Endodermal cell (in vitro differentiated cells): ENCODE measurements at regions not wholly inside any gene's neighbourhood (a gene's known extent, or its start where the extent isn't known, plus 50 kb on each side); places are given as distances from the start of the nearest gene placed in this dataset.

Experiments used
- DNase-seq: peaks from one replicate; pipeline ENCODE4 v3.0.0-alpha.2; 2017
- H3K27ac ChIP-seq: 2 replicates; pipeline ENCODE4 v1.5.1; 2013; ENCODE audit warnings: mild to moderate bottlenecking, low read depth, low read length, moderate library complexity
- H3K27me3 ChIP-seq: 2 replicates; pipeline ENCODE4 v1.6.1; 2013; ENCODE audit warnings: mild to moderate bottlenecking, low read length, moderate library complexity; ENCODE audit not compliant: insufficient read depth, control insufficient read depth, poor library complexity, severe bottlenecking
- H3K36me3 ChIP-seq: 2 replicates; pipeline ENCODE4 v1.7.0; 2013; ENCODE audit warnings: mild to moderate bottlenecking, low read length, moderate library complexity; ENCODE audit not compliant: control insufficient read depth, insufficient read depth
- H3K4me1 ChIP-seq: one replicate; pipeline ENCODE4 v1.7.0; 2013; ENCODE audit warnings: low read length; ENCODE audit not compliant: control insufficient read depth, insufficient read depth
- H3K4me3 ChIP-seq: 2 replicates; pipeline ENCODE4 v1.5.1; 2013; ENCODE audit warnings: mild to moderate bottlenecking, low read length, moderate library complexity
- H3K9ac ChIP-seq: 2 replicates; pipeline ENCODE4 v1.6.1; 2013; ENCODE audit warnings: mild to moderate bottlenecking, low read length, moderate library complexity; ENCODE audit not compliant: poor library complexity, severe bottlenecking; ENCODE audit errors: extremely low read depth
- H3K9me3 ChIP-seq: 2 replicates; pipeline ENCODE4 v1.6.1; 2013; ENCODE audit warnings: mild to moderate bottlenecking, low read length, moderate library complexity; ENCODE audit not compliant: control insufficient read depth
- H3K27ac Mint-ChIP-seq: 2 replicates; pipeline ENCODE4 v1.8.0; 2020; ENCODE audit warnings: mixed read lengths
- H3K27me3 Mint-ChIP-seq: 2 replicates; pipeline ENCODE4 v1.8.0; 2021; ENCODE audit warnings: mild to moderate bottlenecking, mixed read lengths; ENCODE audit not compliant: insufficient read depth
- H3K36me3 Mint-ChIP-seq: 2 replicates; pipeline ENCODE4 v1.8.0; 2020; ENCODE audit warnings: low read depth, mixed read lengths
- H3K4me1 Mint-ChIP-seq: 2 replicates; pipeline ENCODE4 v1.8.0; 2020; ENCODE audit warnings: mixed read lengths
- H3K4me3 Mint-ChIP-seq: 2 replicates; pipeline ENCODE4 v1.8.0; 2020; ENCODE audit warnings: mild to moderate bottlenecking, moderate library complexity, mixed read lengths
- H3K9me3 Mint-ChIP-seq: 2 replicates; pipeline ENCODE4 v1.8.0; 2020; ENCODE audit warnings: mild to moderate bottlenecking, mixed read lengths
- WGBS, 2 experiments: methylation state at CpG; one replicate each; pipeline versions ENCODE4 v1.1.5 to v1.1.7; 2013; ENCODE audit warnings: missing lambda C conversion rate in 2 of 2, mixed read lengths in 1 of 2; ENCODE audit not compliant: insufficient coverage in 1 of 2, insufficient read length in 1 of 2; 5-methylcytosine and 5-hydroxymethylcytosine counted together
- TF ChIP-seq, protein P1 (sequence below): fragments of 200-600 bp; sonication (generic); conservative IDR thresholded peaks from 2 replicates; pipeline ENCODE4 v1.5.0; 2021; ENCODE audit warnings: antibody characterized with exemption, mild to moderate bottlenecking

DNA sequence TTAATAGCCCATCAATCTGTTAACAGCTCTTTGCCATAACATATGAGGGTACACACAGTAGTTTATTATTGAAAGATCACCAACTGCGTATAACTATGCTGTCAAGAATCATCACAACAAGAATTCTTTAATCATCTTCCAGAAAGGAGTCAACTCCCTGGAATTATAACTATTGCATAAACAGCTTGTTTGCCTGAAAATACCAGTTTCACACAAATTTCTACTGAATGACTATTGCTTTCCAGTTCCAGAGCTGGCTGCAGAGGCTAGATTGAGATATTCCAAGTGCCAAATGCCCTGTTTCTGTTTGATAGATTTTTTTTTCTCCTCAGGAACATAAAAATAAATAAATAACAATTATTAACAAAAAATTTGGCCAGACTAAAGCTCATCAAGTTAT lies 444.7 kb downstream of the TLE1 start:
- Histone ChIP-seq H3K27ac (no peak overlapping the region), H3K27me3 (no peaks in the 10 kb centered on the region), H3K9me3 (peaks cover 7% of the 10 kb centered on the region), H3K36me3 (no peaks in the 10 kb centered on the region), H3K4me3 (no peak overlapping the region), H3K9ac (no peak overlapping the region), H3K4me1 (no peaks in the 10 kb centered on the region)
- WGBS, 2 experiments: 100% methylated on average over 1 of the region's 1 CpG
- TF ChIP-seq, protein P1, sequence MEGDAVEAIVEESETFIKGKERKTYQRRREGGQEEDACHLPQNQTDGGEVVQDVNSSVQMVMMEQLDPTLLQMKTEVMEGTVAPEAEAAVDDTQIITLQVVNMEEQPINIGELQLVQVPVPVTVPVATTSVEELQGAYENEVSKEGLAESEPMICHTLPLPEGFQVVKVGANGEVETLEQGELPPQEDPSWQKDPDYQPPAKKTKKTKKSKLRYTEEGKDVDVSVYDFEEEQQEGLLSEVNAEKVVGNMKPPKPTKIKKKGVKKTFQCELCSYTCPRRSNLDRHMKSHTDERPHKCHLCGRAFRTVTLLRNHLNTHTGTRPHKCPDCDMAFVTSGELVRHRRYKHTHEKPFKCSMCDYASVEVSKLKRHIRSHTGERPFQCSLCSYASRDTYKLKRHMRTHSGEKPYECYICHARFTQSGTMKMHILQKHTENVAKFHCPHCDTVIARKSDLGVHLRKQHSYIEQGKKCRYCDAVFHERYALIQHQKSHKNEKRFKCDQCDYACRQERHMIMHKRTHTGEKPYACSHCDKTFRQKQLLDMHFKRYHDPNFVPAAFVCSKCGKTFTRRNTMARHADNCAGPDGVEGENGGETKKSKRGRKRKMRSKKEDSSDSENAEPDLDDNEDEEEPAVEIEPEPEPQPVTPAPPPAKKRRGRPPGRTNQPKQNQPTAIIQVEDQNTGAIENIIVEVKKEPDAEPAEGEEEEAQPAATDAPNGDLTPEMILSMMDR: no peak
- Mint-ChIP-seq H3K4me1 (no peaks in the 10 kb centered on the region), H3K9me3 (peaks cover 6% of the 10 kb centered on the region), H3K36me3 (peaks cover 4% of the 10 kb centered on the region), H3K27me3 (no peaks in the 10 kb centered on the region), H3K4me3 (no peak overlapping the region), H3K27ac (no peak overlapping the region)
- DNase-seq: no peak

DNA sequence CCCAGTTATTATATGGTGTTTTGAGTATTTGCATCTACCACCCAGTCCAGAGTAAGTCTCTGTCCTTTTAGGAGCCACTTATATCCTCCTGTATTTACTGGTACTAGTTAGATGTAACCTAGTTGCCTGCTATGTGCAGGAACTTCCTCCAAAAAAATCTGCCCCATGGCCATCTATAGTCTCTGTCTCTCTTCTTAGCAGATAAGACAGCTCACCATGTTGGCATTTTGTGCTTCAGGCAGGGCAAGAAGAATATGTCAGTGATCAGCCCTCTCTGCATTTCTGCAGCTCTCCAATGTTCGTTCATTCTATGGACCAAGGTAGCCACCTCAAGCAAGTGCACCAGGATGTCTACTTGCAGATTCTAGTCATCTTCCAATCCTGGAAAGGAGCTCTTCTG lies 446.5 kb downstream of the TLE1 start:
- no peak overlapping the region for H3K4me3 ChIP-seq
- no peak overlapping the region for H3K27ac ChIP-seq
- Mint-ChIP-seq H3K27me3 (no peaks in the 10 kb centered on the region), H3K27ac (no peak overlapping the region), H3K4me3 (no peak overlapping the region), H3K36me3 (no peaks in the 10 kb centered on the region), H3K4me1 (peaks cover 5% of the 10 kb centered on the region), H3K9me3 (no peaks in the 10 kb centered on the region)
- TF ChIP-seq, protein P1: no peak
- no peak for DNase-seq
- H3K9me3 ChIP-seq: peaks cover 10% of the 10 kb centered on the region
- H3K27me3 ChIP-seq: no peaks in the 10 kb centered on the region
- no peak overlapping the region for H3K9ac ChIP-seq
- peaks cover 6% of the 10 kb centered on the region for H3K4me1 ChIP-seq
- WGBS, 2 experiments: 95 to 100% methylated on average over 1 of the region's 1 CpG
- no peaks in the 10 kb centered on the region for H3K36me3 ChIP-seq

DNA sequence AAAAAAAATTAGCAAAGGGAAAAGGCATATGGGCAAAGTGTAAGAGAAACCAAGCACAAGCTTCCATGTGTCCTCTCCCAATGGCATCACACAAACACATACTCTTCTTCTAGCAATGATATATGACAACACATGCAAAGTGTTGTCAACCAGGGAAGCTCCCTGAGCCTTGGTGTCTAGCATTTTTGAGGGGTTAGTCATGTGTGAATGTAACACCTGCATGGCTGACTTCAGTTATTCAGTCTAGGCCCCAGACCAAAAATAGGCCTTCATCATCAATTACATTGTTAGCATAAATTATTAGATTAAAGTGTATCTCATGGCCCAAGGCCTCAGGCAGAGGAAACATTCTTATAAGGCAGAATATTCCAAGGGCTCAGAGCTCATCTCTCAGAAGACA lies 450.0 kb downstream of the TLE1 start:
- no peaks in the 10 kb centered on the region for H3K9me3 Mint-ChIP-seq
- H3K27me3 Mint-ChIP-seq: no peaks in the 10 kb centered on the region

More for the DNA sequence above, 450.0 kb downstream of the TLE1 start:
- H3K27ac Mint-ChIP-seq: no peak overlapping the region
- no peak overlapping the region for H3K4me3 Mint-ChIP-seq
- no peaks in the 10 kb centered on the region for H3K36me3 ChIP-seq
- H3K4me1 Mint-ChIP-seq: peaks cover 20% of the 10 kb centered on the region
- no peak overlapping the region for H3K4me3 ChIP-seq
- H3K36me3 Mint-ChIP-seq: no peaks in the 10 kb centered on the region
- H3K27me3 ChIP-seq: no peaks in the 10 kb centered on the region
- DNase-seq: no peak
- H3K9me3 ChIP-seq: peaks cover 10% of the 10 kb centered on the region
- TF ChIP-seq, protein P1: no peak
- no peak overlapping the region for H3K9ac ChIP-seq
- H3K4me1 ChIP-seq: peaks cover 11% of the 10 kb centered on the region
- H3K27ac ChIP-seq: no peak overlapping the region
